ENCODE measurements at regions not wholly inside any gene's neighbourhood (a gene's known extent, or its start where the extent isn't known, plus 50 kb on each side); places are given as distances from the start of the nearest gene placed in this dataset.

DNA sequence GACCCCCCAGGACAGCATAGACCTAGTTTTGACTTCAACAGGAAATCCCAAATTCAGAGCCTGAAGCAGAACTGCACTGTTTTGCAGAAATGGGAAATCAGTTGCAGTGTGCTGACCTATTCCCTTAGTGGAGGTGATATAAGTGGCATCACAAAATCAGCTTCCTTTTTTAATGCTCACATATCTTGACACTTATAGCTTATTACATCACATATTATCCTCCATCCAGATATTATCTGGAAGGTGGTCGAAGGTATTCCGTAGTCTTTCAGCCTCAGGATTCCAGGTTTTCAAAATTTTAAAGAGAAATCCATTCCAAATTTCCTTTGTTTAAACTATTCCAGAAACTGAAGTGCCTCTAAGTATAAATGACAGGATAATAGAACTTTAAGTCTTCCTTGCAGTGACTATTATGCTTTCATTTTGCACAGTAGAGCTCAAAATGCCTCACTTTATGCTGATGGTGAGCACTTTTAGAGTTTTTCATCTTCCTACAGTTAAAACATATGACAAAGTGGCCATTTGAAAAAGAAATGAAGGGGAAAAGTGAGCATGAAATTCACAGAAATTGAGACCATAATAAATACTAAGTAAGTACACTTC lies 106.4 kb upstream of the DPYD start:
- peaks cover 6% of the 10 kb centered on the region for H3K4me1 Mint-ChIP-seq
- TF ChIP-seq, protein P1, sequence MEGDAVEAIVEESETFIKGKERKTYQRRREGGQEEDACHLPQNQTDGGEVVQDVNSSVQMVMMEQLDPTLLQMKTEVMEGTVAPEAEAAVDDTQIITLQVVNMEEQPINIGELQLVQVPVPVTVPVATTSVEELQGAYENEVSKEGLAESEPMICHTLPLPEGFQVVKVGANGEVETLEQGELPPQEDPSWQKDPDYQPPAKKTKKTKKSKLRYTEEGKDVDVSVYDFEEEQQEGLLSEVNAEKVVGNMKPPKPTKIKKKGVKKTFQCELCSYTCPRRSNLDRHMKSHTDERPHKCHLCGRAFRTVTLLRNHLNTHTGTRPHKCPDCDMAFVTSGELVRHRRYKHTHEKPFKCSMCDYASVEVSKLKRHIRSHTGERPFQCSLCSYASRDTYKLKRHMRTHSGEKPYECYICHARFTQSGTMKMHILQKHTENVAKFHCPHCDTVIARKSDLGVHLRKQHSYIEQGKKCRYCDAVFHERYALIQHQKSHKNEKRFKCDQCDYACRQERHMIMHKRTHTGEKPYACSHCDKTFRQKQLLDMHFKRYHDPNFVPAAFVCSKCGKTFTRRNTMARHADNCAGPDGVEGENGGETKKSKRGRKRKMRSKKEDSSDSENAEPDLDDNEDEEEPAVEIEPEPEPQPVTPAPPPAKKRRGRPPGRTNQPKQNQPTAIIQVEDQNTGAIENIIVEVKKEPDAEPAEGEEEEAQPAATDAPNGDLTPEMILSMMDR (IDR thresholded peaks at IDR 0.05; ENCODE audit: unreplicated experiment), result no peak
- no peak for DNase-seq (ENCODE audit: low spot score in 2 of 2, unreplicated experiment in 2 of 2)
- no peaks in the 10 kb centered on the region for H3K36me3 Mint-ChIP-seq
- H3K27me3 Mint-ChIP-seq (ENCODE audit: low read depth), result peaks cover 13% of the 10 kb centered on the region
- H3K9me3 Mint-ChIP-seq, result no peaks in the 10 kb centered on the region
- no peak overlapping the region for H3K4me3 Mint-ChIP-seq
- H3K27ac Mint-ChIP-seq, result no peak overlapping the region

DNA sequence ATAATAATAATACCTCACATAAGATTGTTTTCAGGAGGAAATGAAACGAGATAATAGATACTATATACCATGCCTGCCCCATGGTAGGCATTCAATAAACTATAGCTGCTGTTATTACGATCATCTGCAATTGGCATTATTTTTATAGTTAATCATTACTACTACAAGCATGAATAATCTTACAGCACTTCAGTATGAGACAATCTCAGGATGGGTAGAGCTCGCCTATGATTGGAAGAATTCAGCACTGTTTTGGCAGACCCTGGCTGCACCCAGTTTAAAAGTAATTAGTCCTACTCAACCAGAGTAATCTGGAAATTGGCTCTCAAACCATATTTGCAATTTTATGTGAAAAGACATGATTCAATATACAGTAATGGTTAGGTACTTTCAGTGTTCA lies 105.0 kb upstream of the DPYD start:
- Mint-ChIP-seq H3K4me3 (no peak overlapping the region), H3K9me3 (no peaks in the 10 kb centered on the region), H3K27ac (no peak overlapping the region), H3K36me3 (no peaks in the 10 kb centered on the region), H3K4me1 (peaks cover 6% of the 10 kb centered on the region), H3K27me3 (ENCODE audit: low read depth) (peaks cover 18% of the 10 kb centered on the region)
- TF ChIP-seq, protein P1 (IDR thresholded peaks at IDR 0.05; ENCODE audit: unreplicated experiment), result no peak
- no peak for DNase-seq (ENCODE audit: low spot score in 2 of 2, unreplicated experiment in 2 of 2)

DNA sequence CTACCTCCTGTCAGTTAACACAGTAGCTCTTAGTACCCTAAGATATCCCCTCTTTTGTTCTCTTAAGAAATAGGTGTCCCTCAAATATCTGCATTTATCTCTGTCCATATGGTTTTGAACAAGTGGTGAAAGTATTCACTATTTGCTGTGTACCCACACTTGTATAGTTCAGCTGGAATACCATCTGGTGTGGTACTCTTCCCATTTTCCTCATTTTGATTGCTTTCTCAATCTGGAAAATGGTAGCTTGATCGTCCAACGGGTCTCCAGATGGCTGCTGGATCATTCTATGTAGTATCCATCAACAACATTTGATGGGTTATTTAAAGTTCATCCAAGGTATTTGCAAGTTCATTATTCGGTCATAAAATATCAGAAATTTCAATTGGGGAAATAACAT lies 100.3 kb upstream of the DPYD start:
- Mint-ChIP-seq H3K27me3 (ENCODE audit: low read depth) (peaks cover 21% of the 10 kb centered on the region), H3K9me3 (no peaks in the 10 kb centered on the region), H3K4me3 (no peak overlapping the region), H3K27ac (no peak overlapping the region), H3K36me3 (no peaks in the 10 kb centered on the region), H3K4me1 (no peaks in the 10 kb centered on the region)
- DNase-seq (ENCODE audit: low spot score in 2 of 2, unreplicated experiment in 2 of 2), result no peak
- TF ChIP-seq, protein P1 (IDR thresholded peaks at IDR 0.05; ENCODE audit: unreplicated experiment), result no peak

DNA sequence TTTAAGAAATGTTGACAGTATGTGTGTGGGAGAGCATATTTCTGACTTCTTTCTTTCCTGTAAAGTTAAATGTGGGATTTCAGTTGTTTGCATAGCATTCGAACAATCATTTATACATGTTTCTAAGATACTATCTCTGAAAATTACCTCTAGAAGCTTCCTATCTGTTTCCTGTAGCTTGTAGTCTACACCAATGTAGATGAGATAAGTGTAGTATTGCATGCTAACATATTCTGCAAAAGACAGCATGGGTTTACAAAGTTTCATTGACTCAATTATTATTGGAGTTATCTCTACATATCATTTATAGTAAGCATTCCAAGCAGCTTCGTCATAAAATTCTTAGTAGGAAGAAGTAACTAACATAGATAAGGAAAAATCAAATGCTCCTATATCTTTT lies 98.9 kb upstream of the DPYD start:
- DNase-seq (ENCODE audit: low spot score in 2 of 2, unreplicated experiment in 2 of 2), result no peak
- no peaks in the 10 kb centered on the region for H3K4me1 Mint-ChIP-seq
- no peak overlapping the region for H3K27ac Mint-ChIP-seq
- H3K9me3 Mint-ChIP-seq, result no peaks in the 10 kb centered on the region
- TF ChIP-seq, protein P1 (IDR thresholded peaks at IDR 0.05; ENCODE audit: unreplicated experiment), result no peak
- no peak overlapping the region for H3K4me3 Mint-ChIP-seq
- H3K27me3 Mint-ChIP-seq (ENCODE audit: low read depth), result peaks cover 20% of the 10 kb centered on the region
- H3K36me3 Mint-ChIP-seq, result no peaks in the 10 kb centered on the region

DNA sequence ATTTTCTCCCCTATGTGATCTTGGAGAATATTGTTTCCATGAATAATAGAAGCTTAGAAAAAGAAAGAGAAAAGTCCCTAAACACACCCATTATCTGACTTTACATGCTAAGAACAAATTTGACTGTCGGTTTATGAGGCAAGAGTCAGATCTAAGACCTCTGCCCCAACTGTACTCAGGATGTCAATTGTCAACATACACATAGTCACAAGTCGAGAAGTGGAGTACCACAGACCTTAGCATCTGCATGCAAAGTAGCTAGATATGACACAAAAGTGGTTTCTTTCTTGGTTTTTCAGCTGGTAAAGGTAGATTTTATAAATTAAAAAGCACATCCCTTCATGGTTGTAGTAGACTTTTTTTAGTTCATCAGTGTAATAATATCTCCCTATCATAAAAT lies 97.2 kb upstream of the DPYD start:
- Mint-ChIP-seq H3K36me3 (no peaks in the 10 kb centered on the region), H3K27me3 (ENCODE audit: low read depth) (peaks cover 19% of the 10 kb centered on the region), H3K9me3 (no peaks in the 10 kb centered on the region), H3K4me1 (no peaks in the 10 kb centered on the region), H3K4me3 (no peak overlapping the region), H3K27ac (no peak overlapping the region)
- DNase-seq (ENCODE audit: low spot score in 2 of 2, unreplicated experiment in 2 of 2), result no peak
- TF ChIP-seq, protein P1 (IDR thresholded peaks at IDR 0.05; ENCODE audit: unreplicated experiment), result no peak

DNA sequence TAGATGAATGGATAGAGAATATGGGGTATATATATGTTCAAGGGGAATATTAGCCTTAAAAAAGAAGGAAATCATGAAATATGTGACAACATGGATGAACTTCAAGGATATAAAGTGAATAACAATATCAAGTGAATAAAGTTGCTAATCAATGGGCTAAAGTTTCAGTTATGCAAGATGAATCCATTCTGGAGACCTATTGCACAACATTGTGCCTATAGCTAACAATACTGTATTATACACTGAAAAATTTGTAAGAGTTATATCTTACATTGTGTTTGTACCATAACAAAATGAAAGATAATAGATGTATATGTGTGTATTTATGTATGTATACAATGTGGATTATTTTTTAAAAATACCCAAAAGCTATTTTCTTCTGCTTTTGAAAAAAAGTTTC lies 96.3 kb upstream of the DPYD start:
- H3K9me3 Mint-ChIP-seq, result no peaks in the 10 kb centered on the region
- no peak for DNase-seq (ENCODE audit: low spot score in 2 of 2, unreplicated experiment in 2 of 2)
- no peak overlapping the region for H3K4me3 Mint-ChIP-seq
- TF ChIP-seq, protein P1 (IDR thresholded peaks at IDR 0.05; ENCODE audit: unreplicated experiment), result no peak
- H3K27ac Mint-ChIP-seq, result no peak overlapping the region
- peaks cover 21% of the 10 kb centered on the region for H3K27me3 Mint-ChIP-seq (ENCODE audit: low read depth)
- H3K4me1 Mint-ChIP-seq, result no peaks in the 10 kb centered on the region
- no peaks in the 10 kb centered on the region for H3K36me3 Mint-ChIP-seq

All from mesothelial cell of epicardium (in vitro differentiated cells).